Activated CD4-positive, alpha-beta memory T cell treated with anti-CD3 and anti-CD28 coated beads for 36 hours (primary cell): ENCODE measurements at regions not wholly inside any gene's neighbourhood (a gene's known extent, or its start where the extent isn't known, plus 50 kb on each side); places are given as distances from the start of the nearest gene placed in this dataset.

Source experiments
- CTCF ChIA-PET: fragments of 350-600 bp; sonication (Branson Sonifier 250); formaldehyde crosslinking; loops from one replicate; lab custom pipeline; 2021; ENCODE audit warnings: antibody characterized with exemption, inconsistent platforms; lab: Charles Lee
- POLR2A ChIA-PET: fragments of 350-600 bp; sonication (Branson Sonifier 250); formaldehyde crosslinking; loops from one replicate; lab custom pipeline; 2021; ENCODE audit warnings: antibody characterized with exemption; lab: Charles Lee
- DNase-seq: peaks from one replicate; pipeline ENCODE4 v3.0.0-alpha.2; 2020
- H3K27ac Mint-ChIP-seq: one replicate; pipeline ENCODE4 v1.8.0; 2021; ENCODE audit warnings: mixed read lengths
- H3K27me3 Mint-ChIP-seq: one replicate; pipeline ENCODE4 v1.8.0; 2021; ENCODE audit warnings: mixed read lengths
- H3K36me3 Mint-ChIP-seq: one replicate; pipeline ENCODE4 v1.8.0; 2021; ENCODE audit warnings: mixed read lengths
- H3K4me1 Mint-ChIP-seq: one replicate; pipeline ENCODE4 v1.8.0; 2021; ENCODE audit warnings: low read depth, mixed read lengths
- H3K4me3 Mint-ChIP-seq: one replicate; pipeline ENCODE4 v1.8.0; 2021; ENCODE audit warnings: mild to moderate bottlenecking, mixed read lengths
- H3K9me3 Mint-ChIP-seq: one replicate; pipeline ENCODE4 v1.8.0; 2021; ENCODE audit warnings: mixed read lengths
- intact Hi-C: fragments of 100-400 bp; cut with micrococcal nuclease; formaldehyde crosslinking; loops from one replicate; pipeline ENCODE4 v1.15.1; 2023

GRCh38 chr16:52203096-52203495 lies 343.8 kb downstream of the TOX3 start:
- H3K27me3 Mint-ChIP-seq: no peaks in the 10 kb centered on the region
- ChIA-PET CTCF (interaction anchor here (1.2 kb wide), 1 partner anchor 11 kb away, joined by 3 read pairs; no protein-coding TSS in a partner anchor), POLR2A (no interaction called here)
- intact Hi-C loops: no loop called here
- DNase-seq: no peak
- H3K9me3 Mint-ChIP-seq: no peaks in the 10 kb centered on the region
- H3K27ac Mint-ChIP-seq: no peak overlapping the region
- H3K4me1 Mint-ChIP-seq: no peaks in the 10 kb centered on the region
- H3K4me3 Mint-ChIP-seq: no peak overlapping the region
- no peaks in the 10 kb centered on the region for H3K36me3 Mint-ChIP-seq

DNA sequence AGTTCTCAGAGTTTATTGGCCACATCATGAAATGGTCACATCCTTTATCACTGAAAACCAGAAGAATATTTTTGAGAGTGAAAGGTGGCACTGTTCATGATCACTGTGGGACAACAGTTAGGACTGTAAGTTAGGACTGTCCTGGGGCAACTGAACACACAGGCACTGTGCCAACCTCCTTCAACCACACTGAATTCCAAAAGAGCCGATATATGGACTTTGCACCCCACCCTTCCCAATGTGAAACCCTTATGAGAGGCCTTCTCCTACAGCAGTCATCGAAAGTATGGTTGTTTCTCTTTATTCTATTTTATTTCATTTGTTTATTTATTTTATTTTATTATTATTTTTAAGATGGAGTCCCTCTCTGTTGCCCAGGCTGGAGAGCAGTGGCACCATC lies 353.5 kb downstream of the TOX3 start:
- H3K27me3 Mint-ChIP-seq: no peaks in the 10 kb centered on the region
- ChIA-PET POLR2A (no interaction called here), CTCF (no interaction called here)
- DNase-seq: no peak
- no peaks in the 10 kb centered on the region for H3K36me3 Mint-ChIP-seq
- intact Hi-C loops: no loop called here
- H3K4me3 Mint-ChIP-seq: no peak overlapping the region
- no peaks in the 10 kb centered on the region for H3K4me1 Mint-ChIP-seq
- no peak overlapping the region for H3K27ac Mint-ChIP-seq
- H3K9me3 Mint-ChIP-seq: no peaks in the 10 kb centered on the region

DNA sequence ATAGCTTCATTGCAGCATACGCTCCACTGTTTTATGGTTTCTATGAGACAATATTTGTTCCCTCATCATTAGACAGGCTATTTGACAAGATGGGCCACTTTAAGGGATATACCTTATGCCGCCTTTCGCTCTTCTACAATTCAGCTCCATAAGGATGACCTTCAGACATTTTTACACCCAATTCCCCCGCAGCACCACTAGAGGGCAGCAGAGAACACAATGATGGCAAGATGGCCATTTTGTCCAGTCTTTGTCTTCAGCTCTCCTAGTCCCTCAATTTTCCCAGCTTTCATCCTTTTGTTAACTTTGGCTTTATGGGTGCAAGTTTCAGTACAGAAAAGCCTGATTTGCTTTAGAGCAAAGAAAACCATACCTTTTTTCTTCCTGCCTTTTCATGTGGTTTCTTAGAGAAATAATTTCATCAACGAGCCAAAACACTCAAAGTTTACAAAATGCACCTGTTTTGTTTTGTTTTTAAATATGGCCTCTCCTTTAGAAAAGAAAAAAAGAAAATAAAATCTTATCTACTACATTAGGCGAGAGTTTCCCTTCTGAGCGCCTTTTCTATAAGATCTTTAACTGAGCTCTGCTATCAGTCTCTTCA lies 355.3 kb downstream of the TOX3 start:
- H3K27me3 Mint-ChIP-seq: no peaks in the 10 kb centered on the region
- CTCF ChIA-PET: interaction anchor here (0.6 to 2.5 kb wide), 24 partner anchors 9 to 1885 kb away, joined by 3 to 28 read pairs (median 4); no protein-coding TSS in a partner anchor
- no peak overlapping the region for H3K27ac Mint-ChIP-seq
- H3K4me3 Mint-ChIP-seq: no peak overlapping the region
- POLR2A ChIA-PET: no interaction called here
- H3K9me3 Mint-ChIP-seq: no peaks in the 10 kb centered on the region
- intact Hi-C loops: loop anchor here (1.0 kb wide), 2 partner anchors 721 to 831 kb away; no protein-coding TSS in a partner anchor
- H3K36me3 Mint-ChIP-seq: no peaks in the 10 kb centered on the region
- DNase-seq: peak; percentile 61
- H3K4me1 Mint-ChIP-seq: no peaks in the 10 kb centered on the region

GRCh38 chr16:52184336-52184735 lies 362.6 kb downstream of the TOX3 start:
- no peak overlapping the region for H3K27ac Mint-ChIP-seq
- intact Hi-C loops: no loop called here
- ChIA-PET CTCF (no interaction called here), POLR2A (no interaction called here)
- no peak overlapping the region for H3K4me3 Mint-ChIP-seq
- H3K9me3 Mint-ChIP-seq: peaks cover 3% of the 10 kb centered on the region
- H3K27me3 Mint-ChIP-seq: no peaks in the 10 kb centered on the region
- no peaks in the 10 kb centered on the region for H3K36me3 Mint-ChIP-seq
- DNase-seq: no peak
- no peaks in the 10 kb centered on the region for H3K4me1 Mint-ChIP-seq

DNA sequence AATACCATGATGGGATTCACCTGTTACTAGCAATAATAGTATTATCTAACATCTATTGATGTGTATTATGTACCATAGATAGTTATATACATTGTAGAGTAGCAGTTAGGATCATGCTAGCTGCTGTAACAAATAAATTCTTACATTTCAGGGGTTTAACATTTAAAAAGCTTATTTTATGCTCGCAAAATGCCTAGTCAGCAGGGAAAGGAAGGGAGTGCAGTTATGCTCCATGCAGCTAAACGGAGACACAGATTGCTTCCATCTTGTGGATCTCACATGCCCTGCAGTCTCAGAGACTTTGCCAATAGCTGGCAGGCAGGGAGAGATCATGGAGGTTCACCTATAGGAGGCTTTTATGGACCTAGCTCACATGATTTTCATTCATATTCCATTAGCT lies 364.1 kb downstream of the TOX3 start:
- Mint-ChIP-seq H3K4me1 (no peaks in the 10 kb centered on the region), H3K27ac (no peak overlapping the region), H3K36me3 (no peaks in the 10 kb centered on the region), H3K9me3 (peaks cover 3% of the 10 kb centered on the region), H3K4me3 (no peak overlapping the region), H3K27me3 (no peaks in the 10 kb centered on the region)
- intact Hi-C loops: no loop called here
- POLR2A ChIA-PET: no interaction called here
- no peak for DNase-seq
- CTCF ChIA-PET: interaction anchor here (2.2 kb wide), 1 partner anchor 9 kb away, joined by 15 read pairs; no protein-coding TSS in a partner anchor

GRCh38 chr16:52174168-52174567 lies 372.8 kb downstream of the TOX3 start:
- Mint-ChIP-seq H3K9me3 (peaks cover 7% of the 10 kb centered on the region), H3K4me3 (no peak overlapping the region), H3K4me1 (no peaks in the 10 kb centered on the region), H3K27ac (no peak overlapping the region), H3K36me3 (no peaks in the 10 kb centered on the region), H3K27me3 (no peaks in the 10 kb centered on the region)
- DNase-seq: no peak
- POLR2A ChIA-PET: no interaction called here
- CTCF ChIA-PET: no interaction called here
- intact Hi-C loops: no loop called here

GRCh38 chr16:52171481-52171880 lies 375.5 kb downstream of the TOX3 start:
- ChIA-PET POLR2A (no interaction called here), CTCF (interaction anchor here (1.4 kb wide), 1 partner anchor 20 kb away, joined by 6 read pairs; no protein-coding TSS in a partner anchor)
- no peaks in the 10 kb centered on the region for H3K4me1 Mint-ChIP-seq
- H3K36me3 Mint-ChIP-seq: no peaks in the 10 kb centered on the region
- no peaks in the 10 kb centered on the region for H3K27me3 Mint-ChIP-seq
- peaks cover 7% of the 10 kb centered on the region for H3K9me3 Mint-ChIP-seq
- DNase-seq: no peak
- H3K4me3 Mint-ChIP-seq: no peak overlapping the region
- intact Hi-C loops: no loop called here
- H3K27ac Mint-ChIP-seq: no peak overlapping the region

- H3K36me3 Mint-ChIP-seq: no peaks in the 10 kb centered on the region
- CTCF ChIA-PET: interaction anchor here (1.1 kb wide), 1 partner anchor 25 kb away, joined by 4 read pairs; no protein-coding TSS in a partner anchor
- intact Hi-C loops: no loop called here
These were observed 379.6 kb downstream of the TOX3 start for GRCh38 chr16:52167328-52167727.

GRCh38 chr16:52165961-52166360 lies 381.0 kb downstream of the TOX3 start:
- no peak for DNase-seq
- Mint-ChIP-seq H3K9me3 (peaks cover 5% of the 10 kb centered on the region), H3K27ac (no peak overlapping the region), H3K4me1 (no peaks in the 10 kb centered on the region), H3K4me3 (no peak overlapping the region), H3K27me3 (no peaks in the 10 kb centered on the region), H3K36me3 (no peaks in the 10 kb centered on the region)
- CTCF ChIA-PET: no interaction called here
- POLR2A ChIA-PET: no interaction called here
- intact Hi-C loops: no loop called here

More at GRCh38 chr16:52167328-52167727, 379.6 kb downstream of the TOX3 start:
- Mint-ChIP-seq H3K27ac (no peak overlapping the region), H3K4me3 (no peak overlapping the region), H3K4me1 (no peaks in the 10 kb centered on the region), H3K27me3 (no peaks in the 10 kb centered on the region), H3K9me3 (peaks cover 7% of the 10 kb centered on the region)
- no peak for DNase-seq
- POLR2A ChIA-PET: no interaction called here

- DNase-seq: no peak
- Mint-ChIP-seq H3K4me3 (no peak overlapping the region), H3K9me3 (peaks cover 4% of the 10 kb centered on the region), H3K27me3 (no peaks in the 10 kb centered on the region), H3K4me1 (no peaks in the 10 kb centered on the region), H3K36me3 (no peaks in the 10 kb centered on the region), H3K27ac (no peak overlapping the region)
- intact Hi-C loops: no loop called here
- CTCF ChIA-PET: no interaction called here
- POLR2A ChIA-PET: no interaction called here
These were observed 397.9 kb downstream of the TOX3 start for GRCh38 chr16:52149003-52149402.

DNA sequence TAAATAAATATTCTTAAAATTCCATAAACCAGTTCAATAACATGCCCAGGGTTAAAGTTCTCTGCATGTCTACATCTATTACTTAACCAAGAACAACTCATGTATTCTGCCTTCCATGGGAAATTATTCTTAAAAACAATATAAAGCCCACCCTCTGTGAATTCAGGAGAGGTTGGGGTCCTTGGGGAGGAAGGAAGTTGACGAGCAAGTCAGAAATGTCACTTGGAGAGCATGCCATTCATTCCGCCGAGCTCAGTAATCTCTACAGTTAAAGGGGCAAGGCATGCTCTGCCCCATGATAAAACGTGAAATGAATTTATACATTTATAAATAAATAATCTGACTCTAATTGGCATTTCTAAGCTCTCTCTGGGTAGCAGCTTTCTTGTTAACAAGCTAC lies 405.1 kb downstream of the TOX3 start:
- no peak overlapping the region for H3K4me3 Mint-ChIP-seq
- peaks cover 8% of the 10 kb centered on the region for H3K9me3 Mint-ChIP-seq
- CTCF ChIA-PET: no interaction called here
- no peak for DNase-seq
- no peaks in the 10 kb centered on the region for H3K4me1 Mint-ChIP-seq
- H3K27ac Mint-ChIP-seq: no peak overlapping the region
- peaks cover 2% of the 10 kb centered on the region for H3K36me3 Mint-ChIP-seq
- POLR2A ChIA-PET: no interaction called here
- intact Hi-C loops: no loop called here
- no peaks in the 10 kb centered on the region for H3K27me3 Mint-ChIP-seq

- intact Hi-C loops: no loop called here
- DNase-seq: no peak
- Mint-ChIP-seq H3K4me1 (no peaks in the 10 kb centered on the region), H3K4me3 (no peak overlapping the region), H3K27ac (no peak overlapping the region), H3K9me3 (peaks cover 4% of the 10 kb centered on the region), H3K27me3 (no peaks in the 10 kb centered on the region), H3K36me3 (no peaks in the 10 kb centered on the region)
- ChIA-PET CTCF (interaction anchor here (0.6 kb wide), 1 partner anchor 45 kb away, joined by 3 read pairs; no protein-coding TSS in a partner anchor), POLR2A (no interaction called here)
These were observed 418.6 kb downstream of the TOX3 start for GRCh38 chr16:52128361-52128760.

DNA sequence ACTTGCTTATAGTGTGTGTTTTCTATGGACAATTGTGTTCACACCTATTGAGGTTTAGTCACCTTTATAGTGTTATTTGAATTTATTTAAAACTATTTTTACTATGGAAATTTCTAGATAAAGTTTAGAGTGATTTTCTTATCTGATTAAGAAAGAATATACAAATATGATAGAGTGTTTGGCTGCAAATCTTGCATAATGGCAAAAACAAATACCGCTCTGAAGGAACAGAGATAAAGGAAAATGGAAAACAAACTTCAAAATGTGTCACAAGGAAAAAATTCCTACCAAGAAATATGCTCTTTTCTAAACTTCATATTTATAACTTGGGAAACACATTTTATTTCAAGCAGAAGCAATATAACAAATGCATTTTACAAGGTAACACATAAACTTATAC lies 423.1 kb downstream of the TOX3 start:
- Mint-ChIP-seq H3K4me1 (no peaks in the 10 kb centered on the region), H3K27me3 (no peaks in the 10 kb centered on the region), H3K27ac (no peak overlapping the region), H3K36me3 (no peaks in the 10 kb centered on the region), H3K4me3 (no peak overlapping the region), H3K9me3 (peaks cover 19% of the 10 kb centered on the region)
- DNase-seq: no peak
- ChIA-PET POLR2A (no interaction called here), CTCF (no interaction called here)
- intact Hi-C loops: no loop called here
